ENCODE measurements at regions not wholly inside any gene's neighbourhood (a gene's known extent, or its start where the extent isn't known, plus 50 kb on each side); places are given as distances from the start of the nearest gene placed in this dataset.

- no peak overlapping the region for H3K9ac ChIP-seq
- H3K27me3 ChIP-seq (ENCODE audit: insufficient read depth): no peaks in the 10 kb centered on the region
- H3K4me2 ChIP-seq: no peak overlapping the region
- no peak overlapping the region for H3K27ac ChIP-seq (ENCODE audit: low read depth in 2 of 2, low read length in 1 of 2)
- H4K20me1 ChIP-seq (ENCODE audit: insufficient read depth): no peaks in the 10 kb centered on the region
- no peaks in the 10 kb centered on the region for H3K9me3 ChIP-seq
- no peak overlapping the region for H2AFZ ChIP-seq (ENCODE audit: low read depth)
- no peaks in the 10 kb centered on the region for H3F3A ChIP-seq (replicated peaks; ENCODE audit: insufficient read depth)
- no peaks in the 10 kb centered on the region for H3K79me2 ChIP-seq (ENCODE audit: insufficient read depth)
- H3K4me1 ChIP-seq (ENCODE audit: control insufficient read depth in 1 of 2, insufficient read depth in 2 of 2, low read depth in 1 of 2, low read length in 1 of 2): peaks cover 0 to 15% of the 10 kb centered on the region in 2 experiments; a peak in 1 of 4 replicates
- H3K9me2 ChIP-seq: no peaks in the 10 kb centered on the region
- no peak overlapping the region for H3K4me3 ChIP-seq (ENCODE audit: low read depth in 2 of 2, low read length in 1 of 2)
- H3K36me3 ChIP-seq (replicated peaks in 1 of 2; ENCODE audit: control insufficient read depth in 1 of 2, insufficient read depth in 2 of 2, low read length in 1 of 2): no peaks in the 10 kb centered on the region
- ChIA-PET CTCF (interaction anchor here (0.7 to 1.7 kb wide), 3 partner anchors 48 to 585 kb away, joined by 3 to 6 read pairs (median 3); no protein-coding TSS in a partner anchor), POLR2A (no interaction called here)
- TF ChIP-seq NFIC (IDR thresholded peaks at IDR 0.05; ENCODE audit: borderline replicate concordance) (no peak), REST (IDR thresholded peaks at IDR 0.05; ENCODE audit: low read depth, low read length) (no peak), MXI1 (IDR thresholded peaks at IDR 0.05; ENCODE audit: low read depth, low read length) (no peak), EP300 (IDR thresholded peaks at IDR 0.05; ENCODE audit: borderline replicate concordance in 1 of 2, low read depth in 1 of 2, low read length in 1 of 2) (no peak), SIN3A (IDR thresholded peaks at IDR 0.05; ENCODE audit: borderline replicate concordance, low read depth, low read length) (no peak), MEF2A (IDR thresholded peaks at IDR 0.05; ENCODE audit: borderline replicate concordance, low read depth) (no peak), NRF1 (IDR thresholded peaks at IDR 0.05; ENCODE audit: low read depth, low read length) (no peak), CHD2 (IDR thresholded peaks at IDR 0.05; ENCODE audit: low read length, partially characterized antibody) (no peak)
- TF ChIP-seq, protein P1, sequence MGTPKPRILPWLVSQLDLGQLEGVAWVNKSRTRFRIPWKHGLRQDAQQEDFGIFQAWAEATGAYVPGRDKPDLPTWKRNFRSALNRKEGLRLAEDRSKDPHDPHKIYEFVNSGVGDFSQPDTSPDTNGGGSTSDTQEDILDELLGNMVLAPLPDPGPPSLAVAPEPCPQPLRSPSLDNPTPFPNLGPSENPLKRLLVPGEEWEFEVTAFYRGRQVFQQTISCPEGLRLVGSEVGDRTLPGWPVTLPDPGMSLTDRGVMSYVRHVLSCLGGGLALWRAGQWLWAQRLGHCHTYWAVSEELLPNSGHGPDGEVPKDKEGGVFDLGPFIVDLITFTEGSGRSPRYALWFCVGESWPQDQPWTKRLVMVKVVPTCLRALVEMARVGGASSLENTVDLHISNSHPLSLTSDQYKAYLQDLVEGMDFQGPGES (IDR thresholded peaks at IDR 0.05; ENCODE audit: low read depth, low read length): no peak
- DNase-seq: no peak
- 37% methylated on average over 3 of the region's 3 CpGs for WGBS (ENCODE audit: low lambda C conversion rate)
These were observed 80.1 kb upstream of the RTL6 start for GRCh38 chr22:44578110-44578457.

DNA sequence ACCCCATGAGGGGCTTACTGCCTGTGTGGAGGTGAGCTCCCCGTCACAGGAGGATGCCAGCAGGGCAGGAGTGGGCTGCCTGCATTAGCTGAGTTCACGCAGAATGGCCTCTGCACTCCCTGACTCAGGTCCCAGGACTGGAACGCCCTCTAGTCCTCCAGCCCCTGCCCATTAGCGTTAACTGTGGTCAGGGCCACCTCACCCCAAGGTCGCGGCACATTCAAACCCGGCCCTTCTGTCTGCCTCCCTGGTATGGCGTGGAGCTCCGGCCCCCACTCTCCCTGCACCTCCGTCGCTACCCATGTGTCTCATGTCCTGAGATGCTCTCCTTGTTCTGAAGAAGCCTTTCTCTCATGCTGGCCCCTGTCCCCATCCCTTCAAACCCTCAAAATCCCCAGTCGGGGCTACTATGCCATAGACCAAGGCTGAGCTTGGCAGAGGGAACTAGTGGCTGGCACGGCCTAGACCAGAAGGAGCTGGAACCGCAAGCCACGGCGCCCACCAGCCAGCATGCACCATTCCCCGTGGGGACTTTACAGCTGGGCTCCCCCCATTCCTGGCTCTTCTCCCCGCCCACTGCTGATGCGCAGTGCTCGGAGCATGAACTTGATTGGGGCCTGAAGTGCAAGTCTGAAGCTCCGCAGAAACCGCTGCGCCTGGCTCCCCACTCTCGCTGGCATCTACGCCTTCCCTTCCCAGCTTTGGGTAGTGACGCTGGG, 79.5 kb upstream of the RTL6 start:
- H3K9me2 ChIP-seq: no peaks in the 10 kb centered on the region
- no peak overlapping the region for H3K27ac ChIP-seq (ENCODE audit: low read depth in 2 of 2, low read length in 1 of 2)
- no peaks in the 10 kb centered on the region for H3F3A ChIP-seq (replicated peaks; ENCODE audit: insufficient read depth)
- no peak for TF ChIP-seq RAD21 (IDR thresholded peaks at IDR 0.05; ENCODE audit: low read length)
- no peak for TF ChIP-seq FOSL2 (IDR thresholded peaks at IDR 0.05; ENCODE audit: borderline replicate concordance, low read depth)
- TF ChIP-seq EZH2phosphoT487 (IDR thresholded peaks at IDR 0.05; ENCODE audit: borderline replicate concordance, low read depth): no peak
- no peak for TF ChIP-seq TAF1 (IDR thresholded peaks at IDR 0.05; ENCODE audit: borderline replicate concordance, low read depth, low read length)
- TF ChIP-seq NRF1 (IDR thresholded peaks at IDR 0.05; ENCODE audit: low read depth, low read length): no peak
- no peaks in the 10 kb centered on the region for H4K20me1 ChIP-seq (ENCODE audit: insufficient read depth)
- WGBS (ENCODE audit: low lambda C conversion rate): 89% methylated on average over 23 of the region's 26 CpGs
- H3K4me3 ChIP-seq (ENCODE audit: low read depth in 2 of 2, low read length in 1 of 2): no peak overlapping the region
- H3K79me2 ChIP-seq (ENCODE audit: insufficient read depth): no peaks in the 10 kb centered on the region
- no peak for DNase-seq
- H3K4me1 ChIP-seq (ENCODE audit: control insufficient read depth in 1 of 2, insufficient read depth in 2 of 2, low read depth in 1 of 2, low read length in 1 of 2): peaks cover 0 to 15% of the 10 kb centered on the region in 2 experiments; a peak in 1 of 4 replicates
- ChIA-PET CTCF (interaction anchor here (0.7 to 1.7 kb wide), 4 partner anchors 48 to 584 kb away, joined by 3 to 6 read pairs (median 3); no protein-coding TSS in a partner anchor), POLR2A (no interaction called here)
- H2AFZ ChIP-seq (ENCODE audit: low read depth): no peak overlapping the region
- no peak overlapping the region for H3K4me2 ChIP-seq
- no peaks in the 10 kb centered on the region for H3K9me3 ChIP-seq
- H3K36me3 ChIP-seq (replicated peaks in 1 of 2; ENCODE audit: control insufficient read depth in 1 of 2, insufficient read depth in 2 of 2, low read length in 1 of 2): no peaks in the 10 kb centered on the region
- H3K27me3 ChIP-seq (ENCODE audit: insufficient read depth): no peaks in the 10 kb centered on the region
- no peak overlapping the region for H3K9ac ChIP-seq
